ENCODE measurements at regions not wholly inside any gene's neighbourhood (a gene's known extent, or its start where the extent isn't known, plus 50 kb on each side); places are given as distances from the start of the nearest gene placed in this dataset.
A peak's percentile ranks its signal among the peaks of the same experiment; 100 is the strongest.

DNA sequence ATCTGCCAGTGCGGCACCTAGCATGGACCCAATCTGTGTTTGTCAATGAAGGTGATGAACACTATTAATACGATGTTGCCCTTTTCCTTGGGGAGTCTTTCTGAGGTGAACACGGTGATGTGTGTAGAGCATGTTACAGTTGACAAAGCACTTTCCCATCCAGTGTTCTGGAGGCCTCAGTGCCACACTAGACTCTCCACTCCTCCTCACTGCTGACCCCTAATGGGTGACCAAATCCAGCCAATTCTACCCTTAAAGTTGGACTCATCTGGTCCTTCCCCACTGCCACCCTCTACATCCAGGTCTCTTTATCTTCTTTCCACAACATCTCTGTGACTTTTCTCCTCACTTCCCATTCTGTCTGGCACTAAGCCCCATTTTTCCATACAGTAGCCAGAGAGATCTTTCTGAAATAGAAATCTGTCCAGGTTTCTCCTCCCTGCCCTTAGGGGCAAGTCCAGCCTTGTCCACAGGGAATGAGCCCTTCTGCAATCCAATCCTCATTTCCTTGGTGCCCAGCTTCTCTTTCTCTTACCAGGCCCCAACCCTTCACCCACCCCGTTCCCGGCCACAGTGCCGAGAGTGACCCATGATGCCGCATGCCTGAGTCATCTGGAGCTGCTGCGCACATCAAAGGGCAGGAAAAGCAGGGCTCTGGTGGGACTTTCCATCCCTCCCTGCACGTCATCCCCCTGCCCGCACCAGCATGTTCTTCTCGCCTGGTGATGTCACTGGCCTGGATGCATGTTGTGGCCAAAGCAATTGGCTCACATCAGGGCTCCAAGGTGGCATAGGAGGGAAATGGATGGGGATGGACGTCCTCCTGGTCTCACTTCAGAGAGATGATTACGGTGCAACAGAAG lies 64.2 kb downstream of the RASSF10 start:
- Histone ChIP-seq H3K4me3 (ENCODE audit: low read depth in 2 of 2, low read length in 2 of 2) (no peak overlapping the region), H3K4me1 (ENCODE audit: control insufficient read depth, insufficient read depth, low read length) (no peaks in the 10 kb centered on the region), H3K27me3 (ENCODE audit: control insufficient read depth, insufficient read depth, low read length) (peaks cover 4% of the 10 kb centered on the region), H3K9me3 (ENCODE audit: control insufficient read depth, insufficient read depth, low read depth, low read length) (no peaks in the 10 kb centered on the region), H3K36me3 (ENCODE audit: control insufficient read depth, insufficient read depth, low read length) (no peaks in the 10 kb centered on the region), H3K27ac (ENCODE audit: low read length) (no peak overlapping the region)
- DNase-seq (ENCODE audit: low read depth, low spot score), result no peak
- intact Hi-C loops (cut with micrococcal nuclease; ENCODE audit: unreplicated experiment), result no loop called here
- no TSS peak for BruUV-seq (replicated peaks)
- TF ChIP-seq REST (IDR thresholded peaks at IDR 0.05; ENCODE audit: insufficient read depth in 1 of 2, low read depth in 2 of 2, low read length in 1 of 2), result no peak
- TF ChIP-seq SIN3A (IDR thresholded peaks at IDR 0.05; ENCODE audit: borderline replicate concordance, insufficient read depth, low read depth, low read length), result no peak
- TF ChIP-seq, protein P1, sequence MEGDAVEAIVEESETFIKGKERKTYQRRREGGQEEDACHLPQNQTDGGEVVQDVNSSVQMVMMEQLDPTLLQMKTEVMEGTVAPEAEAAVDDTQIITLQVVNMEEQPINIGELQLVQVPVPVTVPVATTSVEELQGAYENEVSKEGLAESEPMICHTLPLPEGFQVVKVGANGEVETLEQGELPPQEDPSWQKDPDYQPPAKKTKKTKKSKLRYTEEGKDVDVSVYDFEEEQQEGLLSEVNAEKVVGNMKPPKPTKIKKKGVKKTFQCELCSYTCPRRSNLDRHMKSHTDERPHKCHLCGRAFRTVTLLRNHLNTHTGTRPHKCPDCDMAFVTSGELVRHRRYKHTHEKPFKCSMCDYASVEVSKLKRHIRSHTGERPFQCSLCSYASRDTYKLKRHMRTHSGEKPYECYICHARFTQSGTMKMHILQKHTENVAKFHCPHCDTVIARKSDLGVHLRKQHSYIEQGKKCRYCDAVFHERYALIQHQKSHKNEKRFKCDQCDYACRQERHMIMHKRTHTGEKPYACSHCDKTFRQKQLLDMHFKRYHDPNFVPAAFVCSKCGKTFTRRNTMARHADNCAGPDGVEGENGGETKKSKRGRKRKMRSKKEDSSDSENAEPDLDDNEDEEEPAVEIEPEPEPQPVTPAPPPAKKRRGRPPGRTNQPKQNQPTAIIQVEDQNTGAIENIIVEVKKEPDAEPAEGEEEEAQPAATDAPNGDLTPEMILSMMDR (IDR thresholded peaks at IDR 0.05), result no peak
- no peak for TF ChIP-seq TCF7L2 (IDR thresholded peaks at IDR 0.05; ENCODE audit: low read depth, low read length)
- TF ChIP-seq POLR2AphosphoS5 (IDR thresholded peaks at IDR 0.05; ENCODE audit: low read depth, low read length), result no peak
- POLR2A ChIA-PET, result no interaction called here
- CTCF ChIA-PET, result no interaction called here
- in situ Hi-C loops (cut with HindIII; ENCODE audit: low pct_unique_long_range_greater_than_20kb, low sequenced_read_pairs), result no loop called here
- ATAC-seq, result peak; percentile 71

- CTCF ChIA-PET, result no interaction called here
- Histone ChIP-seq H3K36me3 (ENCODE audit: control insufficient read depth, insufficient read depth, low read length) (no peaks in the 10 kb centered on the region), H3K4me1 (ENCODE audit: control insufficient read depth, insufficient read depth, low read length) (no peaks in the 10 kb centered on the region), H3K4me3 (ENCODE audit: low read depth in 2 of 2, low read length in 2 of 2) (no peak overlapping the region), H3K27ac (ENCODE audit: low read length) (no peak overlapping the region), H3K9me3 (ENCODE audit: control insufficient read depth, insufficient read depth, low read depth, low read length) (no peaks in the 10 kb centered on the region), H3K27me3 (ENCODE audit: control insufficient read depth, insufficient read depth, low read length) (peaks cover 4% of the 10 kb centered on the region)
- BruUV-seq (replicated peaks), result no TSS peak
- no peak for ATAC-seq
- TF ChIP-seq TCF7L2 (IDR thresholded peaks at IDR 0.05; ENCODE audit: low read depth, low read length), result no peak
- TF ChIP-seq, protein P1 (IDR thresholded peaks at IDR 0.05), result no peak
- no peak for TF ChIP-seq POLR2AphosphoS5 (IDR thresholded peaks at IDR 0.05; ENCODE audit: low read depth, low read length)
- TF ChIP-seq SIN3A (IDR thresholded peaks at IDR 0.05; ENCODE audit: borderline replicate concordance, insufficient read depth, low read depth, low read length), result no peak
- no peak for TF ChIP-seq REST (IDR thresholded peaks at IDR 0.05; ENCODE audit: insufficient read depth in 1 of 2, low read depth in 2 of 2, low read length in 1 of 2)
- POLR2A ChIA-PET, result no interaction called here
- intact Hi-C loops (cut with micrococcal nuclease; ENCODE audit: unreplicated experiment), result no loop called here
- DNase-seq (ENCODE audit: low read depth, low spot score), result no peak
- in situ Hi-C loops (cut with HindIII; ENCODE audit: low pct_unique_long_range_greater_than_20kb, low sequenced_read_pairs), result no loop called here
Observed at GRCh38 chr11:13074714-13075464, 65.8 kb downstream of the RASSF10 start.

All from Panc1 (cell line).